ENCODE measurements at regions not wholly inside any gene's neighbourhood (a gene's known extent, or its start where the extent isn't known, plus 50 kb on each side); places are given as distances from the start of the nearest gene placed in this dataset.

DNA sequence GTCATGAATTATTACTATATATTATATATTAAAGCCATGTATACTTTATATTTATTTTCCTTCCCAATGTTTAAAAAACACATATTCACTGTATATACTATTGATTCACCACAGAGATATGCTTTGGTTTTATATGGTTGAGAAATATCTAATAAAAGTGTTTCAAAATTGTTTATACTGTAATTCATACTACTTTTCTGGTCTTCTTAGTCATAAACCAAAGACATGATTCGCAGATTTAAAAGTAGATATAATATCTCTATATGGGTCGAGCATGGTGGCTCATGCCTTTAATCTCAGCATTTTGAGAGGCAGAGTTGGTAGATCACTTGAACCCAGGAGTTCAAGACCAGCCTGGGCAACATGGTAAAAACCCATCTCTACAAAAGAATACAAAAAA is 738.4 kb downstream of the USP25 start:
- TF ChIP-seq, protein P1, sequence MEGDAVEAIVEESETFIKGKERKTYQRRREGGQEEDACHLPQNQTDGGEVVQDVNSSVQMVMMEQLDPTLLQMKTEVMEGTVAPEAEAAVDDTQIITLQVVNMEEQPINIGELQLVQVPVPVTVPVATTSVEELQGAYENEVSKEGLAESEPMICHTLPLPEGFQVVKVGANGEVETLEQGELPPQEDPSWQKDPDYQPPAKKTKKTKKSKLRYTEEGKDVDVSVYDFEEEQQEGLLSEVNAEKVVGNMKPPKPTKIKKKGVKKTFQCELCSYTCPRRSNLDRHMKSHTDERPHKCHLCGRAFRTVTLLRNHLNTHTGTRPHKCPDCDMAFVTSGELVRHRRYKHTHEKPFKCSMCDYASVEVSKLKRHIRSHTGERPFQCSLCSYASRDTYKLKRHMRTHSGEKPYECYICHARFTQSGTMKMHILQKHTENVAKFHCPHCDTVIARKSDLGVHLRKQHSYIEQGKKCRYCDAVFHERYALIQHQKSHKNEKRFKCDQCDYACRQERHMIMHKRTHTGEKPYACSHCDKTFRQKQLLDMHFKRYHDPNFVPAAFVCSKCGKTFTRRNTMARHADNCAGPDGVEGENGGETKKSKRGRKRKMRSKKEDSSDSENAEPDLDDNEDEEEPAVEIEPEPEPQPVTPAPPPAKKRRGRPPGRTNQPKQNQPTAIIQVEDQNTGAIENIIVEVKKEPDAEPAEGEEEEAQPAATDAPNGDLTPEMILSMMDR (IDR thresholded peaks at IDR 0.05; ENCODE audit: extremely low read depth, low read depth, low read length): no peak
- H3K36me3 ChIP-seq (ENCODE audit: insufficient read depth, low read length): no peaks in the 10 kb centered on the region
- H4K20me1 ChIP-seq (ENCODE audit: insufficient read depth, low read length): peaks cover 3% of the 10 kb centered on the region
- peaks cover 18% of the 10 kb centered on the region for H3K4me1 ChIP-seq (ENCODE audit: insufficient read depth, low read length)
- no peaks in the 10 kb centered on the region for H3K79me2 ChIP-seq (ENCODE audit: insufficient read depth, low read length)
- no peak overlapping the region for H2AFZ ChIP-seq (ENCODE audit: low read length)
- H3K9me3 ChIP-seq (ENCODE audit: low read depth, low read length): no peaks in the 10 kb centered on the region
- H3K4me3 ChIP-seq (ENCODE audit: insufficient read depth, low read length): no peak overlapping the region
- no peak overlapping the region for H3K4me2 ChIP-seq (ENCODE audit: insufficient read depth, low read length)
- H3K27ac ChIP-seq (ENCODE audit: low read depth, low read length): peak overlapping the region; percentile 20
- DNase-seq (ENCODE audit: insufficient read length, low spot score, missing footprints): no peak
- no peaks in the 10 kb centered on the region for H3K27me3 ChIP-seq (ENCODE audit: insufficient read depth, low read length)

- Histone ChIP-seq H3K27me3 (ENCODE audit: insufficient read depth, low read length) (no peaks in the 10 kb centered on the region), H3K4me2 (ENCODE audit: insufficient read depth, low read length) (peak overlapping the region; percentile 14), H3K27ac (ENCODE audit: low read depth, low read length) (peak overlapping the region; percentile 8), H3K36me3 (ENCODE audit: insufficient read depth, low read length) (no peaks in the 10 kb centered on the region), H3K4me3 (ENCODE audit: insufficient read depth, low read length) (no peak overlapping the region), H3K4me1 (ENCODE audit: insufficient read depth, low read length) (peaks cover 10% of the 10 kb centered on the region), H2AFZ (ENCODE audit: low read length) (no peak overlapping the region), H3K9me3 (ENCODE audit: low read depth, low read length) (no peaks in the 10 kb centered on the region), H4K20me1 (ENCODE audit: insufficient read depth, low read length) (no peaks in the 10 kb centered on the region), H3K79me2 (ENCODE audit: insufficient read depth, low read length) (no peaks in the 10 kb centered on the region)
- no peak for DNase-seq (ENCODE audit: insufficient read length, low spot score, missing footprints)
- TF ChIP-seq, protein P1 (IDR thresholded peaks at IDR 0.05; ENCODE audit: extremely low read depth, low read depth, low read length): no peak
Measured at GRCh38 chr21:16473988-16474387, 744.2 kb downstream of the USP25 start.

GRCh38 chr21:16476056-16476825 is 746.5 kb downstream of the USP25 start:
- Histone ChIP-seq H3K27me3 (ENCODE audit: insufficient read depth, low read length) (no peaks in the 10 kb centered on the region), H3K27ac (ENCODE audit: low read depth, low read length) (peak overlapping the region; percentile 4), H3K9me3 (ENCODE audit: low read depth, low read length) (no peaks in the 10 kb centered on the region), H3K4me3 (ENCODE audit: insufficient read depth, low read length) (no peak overlapping the region), H4K20me1 (ENCODE audit: insufficient read depth, low read length) (no peaks in the 10 kb centered on the region), H3K4me2 (ENCODE audit: insufficient read depth, low read length) (peak overlapping the region; percentile 8), H3K36me3 (ENCODE audit: insufficient read depth, low read length) (no peaks in the 10 kb centered on the region), H2AFZ (ENCODE audit: low read length) (no peak overlapping the region), H3K4me1 (ENCODE audit: insufficient read depth, low read length) (peaks cover 10% of the 10 kb centered on the region), H3K79me2 (ENCODE audit: insufficient read depth, low read length) (peaks cover 7% of the 10 kb centered on the region)
- TF ChIP-seq, protein P1 (IDR thresholded peaks at IDR 0.05; ENCODE audit: extremely low read depth, low read depth, low read length): no peak
- DNase-seq (ENCODE audit: insufficient read length, low spot score, missing footprints): peak; percentile 58

- Histone ChIP-seq H3K79me2 (ENCODE audit: insufficient read depth, low read length) (peaks cover 7% of the 10 kb centered on the region), H3K4me3 (ENCODE audit: insufficient read depth, low read length) (no peak overlapping the region), H2AFZ (ENCODE audit: low read length) (no peak overlapping the region), H3K36me3 (ENCODE audit: insufficient read depth, low read length) (no peaks in the 10 kb centered on the region), H3K27ac (ENCODE audit: low read depth, low read length) (no peak overlapping the region), H3K9me3 (ENCODE audit: low read depth, low read length) (no peaks in the 10 kb centered on the region), H4K20me1 (ENCODE audit: insufficient read depth, low read length) (no peaks in the 10 kb centered on the region), H3K27me3 (ENCODE audit: insufficient read depth, low read length) (no peaks in the 10 kb centered on the region), H3K4me2 (ENCODE audit: insufficient read depth, low read length) (no peak overlapping the region), H3K4me1 (ENCODE audit: insufficient read depth, low read length) (no peaks in the 10 kb centered on the region)
- DNase-seq (ENCODE audit: insufficient read length, low spot score, missing footprints): no peak
- TF ChIP-seq, protein P1 (IDR thresholded peaks at IDR 0.05; ENCODE audit: extremely low read depth, low read depth, low read length): no peak
Measured at GRCh38 chr21:16488042-16488441, 758.3 kb downstream of the USP25 start.
